Stimulated activated CD4-positive, alpha-beta T cell treated with anti-CD3 and anti-CD28 coated beads, Interleukin-12 subunit alpha, Interleukin-12 subunit beta, amount 100 ng/mL, for 24 hours (primary cell): ENCODE measurements at regions not wholly inside any gene's neighbourhood (a gene's known extent, or its start where the extent isn't known, plus 50 kb on each side); places are given as distances from the start of the nearest gene placed in this dataset.
"Not testable (repeated sequence)": the region's sequence is repeated elsewhere in the genome, so short reads cannot be mapped to it uniquely, and the experiment has no call there.

ENCODE experiments used
- DNase-seq, 2 experiments: peaks; one replicate each; pipeline ENCODE4 v3.0.0-alpha.2; 2020; ENCODE audit warnings: low read depth in 2 of 2

DNA sequence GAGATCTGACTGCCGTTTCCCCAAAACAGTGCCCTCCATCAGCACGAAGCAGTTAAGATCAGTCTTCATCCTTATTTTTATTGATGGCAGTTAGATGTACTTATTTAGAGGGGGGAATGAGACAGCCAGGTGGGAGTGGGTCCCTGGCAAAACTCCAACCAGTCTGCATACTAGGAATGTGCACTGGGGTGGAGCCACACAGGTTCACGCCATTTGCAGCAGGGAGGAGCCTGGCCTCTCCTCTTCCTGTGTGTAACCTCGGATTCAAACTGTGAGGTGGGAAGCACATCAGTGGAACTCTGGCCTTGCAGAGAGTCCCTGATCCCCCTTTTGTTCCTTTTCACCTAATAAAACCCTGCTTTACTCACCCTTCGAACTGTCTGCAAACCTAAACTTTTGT lies 987.7 kb upstream of the GRIA3 start:
- DNase-seq = no peak

DNA sequence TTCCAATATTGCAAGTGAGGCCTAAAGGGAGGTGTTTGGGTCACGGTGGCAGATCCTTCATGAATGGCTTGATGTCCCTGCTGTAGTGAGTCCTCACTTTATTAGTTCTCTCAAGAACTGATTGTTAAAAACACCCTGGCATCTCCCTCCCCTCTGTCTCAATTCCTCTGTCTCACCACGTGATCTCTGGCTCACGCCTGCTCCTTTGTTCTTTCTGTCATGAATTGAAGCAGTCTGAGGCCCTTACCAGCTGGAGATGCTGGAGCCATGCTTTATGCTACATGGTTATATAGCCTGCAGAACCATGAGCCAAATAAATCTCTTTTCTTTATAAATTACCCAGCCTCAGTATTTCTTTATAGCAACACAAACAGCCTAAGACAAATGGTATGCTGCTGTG lies 980.7 kb upstream of the GRIA3 start:
- DNase-seq = no peak

DNA sequence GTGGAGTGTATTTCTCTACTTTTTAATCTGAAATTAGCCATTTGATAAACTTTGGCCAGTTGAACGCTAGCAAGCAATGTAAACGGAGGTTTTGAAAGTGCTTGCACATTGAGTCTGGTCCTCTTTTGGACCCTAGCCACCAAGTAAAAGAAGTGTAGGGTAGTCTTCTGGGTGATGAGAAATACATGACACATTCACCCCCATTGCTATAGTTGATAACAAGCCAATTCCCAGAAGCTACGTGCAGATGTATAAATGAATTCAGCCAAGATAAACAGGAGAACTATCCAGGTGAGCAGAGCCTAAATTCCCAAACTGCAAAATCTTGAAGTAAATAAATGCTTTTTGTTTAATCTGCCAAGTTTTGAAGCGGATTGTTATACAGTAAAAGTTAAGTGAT lies 965.4 kb upstream of the GRIA3 start:
- DNase-seq = no peak

DNA sequence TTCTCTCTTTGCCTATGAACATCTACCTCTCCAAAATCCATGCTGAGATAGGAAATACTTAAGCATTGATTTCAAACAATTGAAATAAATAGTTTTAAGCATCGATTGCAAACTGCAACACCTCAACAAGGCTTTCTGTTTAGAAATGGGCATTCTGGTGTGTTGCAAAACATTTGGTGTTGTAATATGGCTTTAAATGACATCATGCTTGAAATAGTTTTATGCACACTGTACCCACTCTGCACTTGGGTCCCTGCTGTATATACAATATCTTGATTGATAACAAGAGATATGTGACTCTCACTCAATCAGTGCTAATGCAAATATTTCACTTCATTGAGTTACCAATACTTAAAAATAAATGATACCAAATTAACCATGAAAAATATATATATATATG lies 964.9 kb upstream of the GRIA3 start:
- no peak for DNase-seq

DNA sequence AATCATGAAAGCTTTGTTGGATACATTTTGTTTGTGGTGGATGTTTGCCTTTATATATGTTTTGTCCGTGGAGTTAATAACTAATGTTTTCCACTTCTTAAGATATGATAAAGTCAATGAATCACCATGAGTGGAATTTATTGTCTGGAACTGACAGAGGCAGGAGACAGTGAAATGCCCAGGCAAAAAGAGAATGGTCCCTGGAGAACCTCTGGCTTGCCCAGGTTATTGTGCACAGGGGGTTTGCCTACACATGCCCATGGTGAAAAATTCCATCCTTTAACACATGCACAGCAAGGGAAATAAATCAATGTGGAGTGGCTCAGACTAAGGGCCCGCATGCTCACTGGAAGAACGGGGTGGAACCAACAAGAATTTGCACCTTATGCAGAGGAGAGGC lies 964.3 kb upstream of the GRIA3 start:
- no peak for DNase-seq

DNA sequence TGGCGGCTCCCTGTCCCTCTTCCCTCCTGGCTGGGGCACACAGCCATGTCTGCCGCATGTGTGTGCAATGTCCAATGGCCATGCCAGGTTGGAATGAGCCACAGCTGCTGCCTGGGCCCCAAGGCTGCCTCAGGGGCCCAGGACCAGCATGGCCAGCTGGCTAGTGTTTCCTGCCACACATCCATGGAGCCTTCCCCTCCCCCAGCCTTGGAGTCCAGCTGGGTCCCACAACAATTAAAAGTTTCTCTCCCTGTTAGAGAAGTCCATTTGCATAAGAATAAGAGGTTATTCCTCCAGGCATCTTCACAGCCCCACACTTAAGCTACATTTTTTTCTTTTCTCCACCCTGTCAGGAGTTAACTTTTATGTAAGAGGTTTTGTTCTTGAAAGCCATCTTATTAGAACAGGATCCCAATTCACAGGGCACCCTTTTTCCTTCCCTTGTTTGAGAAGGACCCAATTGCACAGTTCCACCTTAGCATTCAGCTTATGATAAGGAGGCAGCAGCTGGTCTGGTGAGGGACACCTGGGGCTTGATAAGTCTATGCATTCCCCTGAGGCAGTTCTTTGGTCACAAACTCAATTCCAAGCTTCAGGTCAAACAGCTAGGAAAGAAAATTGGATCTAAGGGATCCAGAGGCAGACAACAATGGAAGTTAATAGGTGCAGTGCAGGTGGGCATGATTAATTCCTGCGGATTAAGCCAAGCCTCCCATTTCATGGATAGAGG lies 963.3 kb upstream of the GRIA3 start:
- no peak for DNase-seq

DNA sequence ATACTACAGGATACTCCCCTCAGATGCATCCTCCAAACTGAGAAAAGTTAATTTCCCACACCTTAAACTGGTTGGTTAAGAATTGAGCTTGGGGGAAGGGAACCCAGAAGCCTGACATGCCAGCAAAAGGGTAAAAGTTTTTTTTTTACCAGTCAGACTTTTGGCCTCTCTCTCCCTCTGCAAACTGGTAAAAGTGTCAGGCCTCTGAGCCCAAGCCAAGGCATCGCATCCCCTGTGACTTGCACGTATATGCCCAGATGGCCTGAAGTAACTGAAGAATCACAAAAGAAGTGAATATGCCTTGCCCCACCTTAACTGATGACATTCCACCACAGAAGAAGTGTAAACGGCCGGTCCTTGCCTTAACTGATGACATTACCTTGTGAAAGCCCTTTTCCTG lies 962.3 kb upstream of the GRIA3 start:
- DNase-seq = not testable (repeated sequence)

DNA sequence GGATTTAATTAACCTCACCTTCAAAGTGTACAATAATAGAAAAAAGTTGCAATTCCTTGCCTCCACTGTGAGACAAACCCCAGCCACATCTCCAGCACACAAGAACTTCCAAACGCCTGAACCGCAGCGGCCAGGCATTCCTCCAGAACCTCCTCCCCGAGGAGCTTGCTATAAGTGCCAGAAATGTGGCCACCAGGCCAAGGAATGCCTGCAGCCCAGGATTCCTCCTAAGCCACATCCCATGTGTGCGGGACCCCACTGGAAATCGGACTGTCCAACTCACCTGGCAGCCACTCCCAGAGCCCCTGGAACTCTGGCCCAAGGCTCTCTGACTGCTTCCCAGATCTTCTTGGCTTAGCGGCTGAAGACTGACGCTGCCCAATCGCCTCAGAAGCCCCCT lies 959.9 kb upstream of the GRIA3 start:
- not testable (repeated sequence) for DNase-seq

DNA sequence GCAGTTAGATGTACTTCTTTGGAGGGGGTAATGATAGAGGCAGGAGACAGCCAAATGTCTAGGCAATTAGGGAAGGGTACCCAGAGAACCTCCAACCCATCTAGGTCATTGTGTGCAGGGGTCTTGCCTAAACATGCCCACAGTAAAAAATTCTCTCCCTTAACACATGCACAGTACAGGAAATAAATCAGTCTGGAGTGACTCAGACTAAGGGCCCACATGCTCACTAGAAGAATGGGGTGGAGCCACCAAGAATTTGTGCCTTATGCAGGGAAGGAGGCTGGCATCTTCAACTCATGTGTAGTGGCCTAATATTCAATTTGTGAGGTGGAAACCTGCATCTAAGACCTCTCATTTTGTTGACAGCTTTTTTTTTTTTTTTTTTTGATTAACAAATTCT lies 945.3 kb upstream of the GRIA3 start:
- DNase-seq = no peak

DNA sequence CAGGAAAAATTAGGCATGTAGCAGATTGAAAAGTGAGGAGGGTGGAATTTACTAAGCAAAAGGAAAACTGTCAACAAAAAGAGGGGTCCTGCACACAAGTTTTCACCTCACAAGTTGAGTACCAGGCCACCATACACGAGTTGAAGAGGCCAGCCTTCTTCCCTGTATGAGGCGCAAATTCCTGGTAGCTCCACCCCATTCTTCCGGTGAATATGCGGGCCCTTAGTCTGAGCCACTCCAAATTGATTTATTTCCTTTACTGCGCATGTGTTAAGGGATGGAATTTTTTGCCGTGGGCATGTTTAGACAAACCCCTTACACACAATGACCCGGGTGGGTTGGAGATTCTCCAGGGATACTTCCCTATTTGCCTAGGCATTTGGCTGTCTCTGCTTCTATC lies 942.1 kb upstream of the GRIA3 start:
- DNase-seq = no peak

DNA sequence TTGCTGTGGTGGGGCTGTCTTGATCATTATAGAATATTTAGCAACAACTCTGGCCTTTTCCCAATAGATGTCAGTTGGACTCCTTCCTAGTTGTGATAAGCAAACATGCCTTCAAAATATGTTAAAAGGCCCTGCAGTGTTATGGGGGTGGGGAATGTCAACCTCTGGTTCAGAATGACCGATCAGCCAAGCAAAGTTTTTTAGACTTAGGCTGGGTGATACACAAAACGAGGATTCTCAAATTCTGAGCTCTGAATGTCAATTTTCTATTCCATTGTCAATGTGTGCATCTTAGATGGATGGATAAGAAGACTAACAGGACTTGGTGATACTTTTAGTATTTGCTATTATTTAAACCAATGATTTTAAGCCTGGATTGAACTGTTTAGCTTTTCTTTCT lies 940.0 kb upstream of the GRIA3 start:
- no peak for DNase-seq

DNA sequence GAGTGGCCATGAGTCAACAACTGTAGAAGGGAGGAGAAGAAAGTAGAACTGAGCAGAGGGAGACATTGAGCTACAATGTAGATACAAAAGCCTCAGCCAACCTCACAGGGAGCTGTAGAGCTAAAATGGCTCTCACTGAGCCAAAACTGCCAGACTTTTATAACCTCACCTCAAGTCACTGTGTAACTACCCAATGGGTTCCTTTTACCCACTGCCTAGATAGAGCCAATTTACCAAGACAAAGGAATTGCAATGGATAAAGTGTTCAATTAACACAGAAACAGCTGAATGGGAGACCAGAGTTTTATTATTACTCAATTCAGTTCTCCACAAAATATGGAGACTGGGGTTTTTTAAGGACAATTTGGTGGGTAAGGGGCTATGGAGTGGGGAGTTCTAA lies 938.9 kb upstream of the GRIA3 start:
- DNase-seq = no peak

DNA sequence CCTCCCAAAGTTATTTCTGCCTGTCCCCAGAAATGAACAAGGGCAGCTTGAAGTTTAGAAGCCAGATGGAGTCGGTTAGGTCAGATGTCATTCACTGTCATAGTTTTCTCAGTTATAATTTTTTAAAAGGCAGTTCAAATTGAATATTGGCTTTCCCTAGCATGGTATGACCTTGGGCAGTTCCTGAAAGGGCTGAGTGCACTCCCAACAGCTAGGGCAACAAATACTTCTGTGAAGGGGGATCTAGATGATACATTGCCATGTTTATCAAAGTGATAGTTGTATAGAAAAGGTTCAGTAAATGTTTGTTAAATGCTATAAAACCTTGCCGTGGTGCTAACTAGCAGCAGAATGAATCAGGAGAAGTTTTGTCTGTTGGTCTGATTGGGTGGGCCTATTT lies 938.1 kb upstream of the GRIA3 start:
- DNase-seq = no peak

DNA sequence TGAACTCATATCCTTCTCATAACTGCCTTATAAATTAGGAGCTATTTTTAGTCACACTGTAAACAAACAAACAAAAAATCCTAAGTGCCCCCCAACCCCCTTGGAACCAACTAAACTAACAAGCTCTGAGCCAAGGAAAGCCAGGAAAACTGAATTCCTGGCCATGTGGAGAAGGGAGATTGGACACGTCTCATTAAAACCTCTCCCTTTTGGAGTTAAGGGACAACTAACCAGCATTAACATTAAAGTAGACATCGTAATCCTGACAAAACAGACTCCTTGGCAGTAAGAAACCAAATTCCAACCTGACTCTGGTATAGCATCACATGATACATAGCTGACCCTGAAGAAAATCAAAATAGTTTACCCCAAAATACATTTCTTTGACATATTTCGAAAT lies 937.1 kb upstream of the GRIA3 start:
- DNase-seq = no peak

DNA sequence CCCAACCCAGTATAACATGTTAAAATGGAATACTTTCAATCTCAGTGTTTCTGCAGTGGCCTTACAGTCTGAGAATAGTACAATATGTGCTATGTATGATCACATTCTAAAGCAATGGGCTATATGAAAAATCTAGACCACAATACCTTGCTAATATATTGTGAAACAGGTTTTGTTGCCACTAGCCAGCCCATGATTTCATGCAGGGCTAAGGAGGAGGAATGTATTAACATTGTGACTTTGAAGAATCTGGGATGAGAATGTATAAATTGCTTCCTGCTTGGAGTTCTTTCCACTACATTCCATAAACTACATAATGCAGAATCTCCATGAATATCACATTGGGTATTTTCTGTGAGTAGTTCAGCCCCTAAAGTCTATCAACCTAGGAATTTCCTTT lies 935.4 kb upstream of the GRIA3 start:
- DNase-seq = no peak

DNA sequence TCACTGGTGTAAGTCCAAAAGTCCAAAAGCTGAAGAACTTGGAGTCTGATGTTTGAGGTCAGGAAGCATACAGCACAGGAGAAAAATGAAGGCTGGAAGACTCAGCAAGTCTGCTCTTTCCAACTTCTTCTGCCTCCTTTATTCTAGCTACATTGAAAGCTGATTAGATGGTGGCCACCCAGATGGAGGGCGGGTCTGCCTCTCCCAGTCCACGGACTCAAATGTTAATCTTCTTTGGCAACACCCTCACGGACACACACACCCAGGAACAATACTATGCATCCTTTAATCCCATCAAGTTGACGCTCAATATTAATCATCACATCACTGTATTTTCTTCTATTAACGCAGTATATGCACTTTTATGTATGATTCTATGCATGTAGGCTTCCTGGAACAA lies 931.6 kb upstream of the GRIA3 start:
- DNase-seq = no peak

DNA sequence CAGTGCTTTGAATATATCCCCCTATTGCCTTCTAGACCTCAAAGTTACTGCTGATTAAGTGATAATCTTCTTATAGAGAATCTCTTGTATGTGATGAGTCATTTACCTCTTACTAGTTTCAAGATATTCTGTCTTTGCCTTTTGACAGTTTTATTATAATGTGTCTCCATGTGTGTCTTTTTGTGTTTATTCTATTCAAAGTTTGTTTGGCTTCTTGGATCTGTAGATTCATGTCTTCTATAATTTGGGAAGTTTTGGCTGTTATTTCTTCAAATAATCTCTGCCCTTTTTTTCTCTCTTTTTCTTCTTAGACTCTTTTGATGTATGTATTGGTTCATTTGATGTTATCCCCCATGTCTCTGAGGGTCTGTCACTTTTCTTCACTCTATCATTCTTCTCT lies 915.7 kb upstream of the GRIA3 start:
- no peak for DNase-seq

DNA sequence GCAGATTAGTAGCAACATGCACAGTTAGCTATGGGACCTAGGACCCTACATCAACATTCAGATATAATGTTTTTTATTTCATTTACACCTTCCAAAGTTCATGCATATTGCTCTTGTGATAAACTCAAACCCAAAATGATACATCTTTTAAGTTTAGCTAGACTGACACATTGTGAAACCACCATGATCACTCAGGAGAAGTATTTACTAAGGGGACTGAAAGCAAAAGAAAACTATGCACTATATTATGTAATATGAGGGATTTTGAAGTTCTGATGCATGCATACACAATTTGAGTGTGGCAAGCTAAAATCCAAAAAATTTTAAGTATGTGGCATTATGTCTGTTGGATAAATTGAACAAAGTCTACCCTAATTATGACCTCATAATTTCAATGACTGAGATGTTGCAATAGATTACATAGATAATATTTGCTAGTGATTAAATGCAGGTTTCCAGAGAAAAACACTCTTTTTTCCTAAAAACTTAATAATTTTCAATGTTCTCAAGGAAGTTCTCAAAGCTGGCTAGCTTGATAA lies 914.8 kb upstream of the GRIA3 start:
- no peak for DNase-seq

DNA sequence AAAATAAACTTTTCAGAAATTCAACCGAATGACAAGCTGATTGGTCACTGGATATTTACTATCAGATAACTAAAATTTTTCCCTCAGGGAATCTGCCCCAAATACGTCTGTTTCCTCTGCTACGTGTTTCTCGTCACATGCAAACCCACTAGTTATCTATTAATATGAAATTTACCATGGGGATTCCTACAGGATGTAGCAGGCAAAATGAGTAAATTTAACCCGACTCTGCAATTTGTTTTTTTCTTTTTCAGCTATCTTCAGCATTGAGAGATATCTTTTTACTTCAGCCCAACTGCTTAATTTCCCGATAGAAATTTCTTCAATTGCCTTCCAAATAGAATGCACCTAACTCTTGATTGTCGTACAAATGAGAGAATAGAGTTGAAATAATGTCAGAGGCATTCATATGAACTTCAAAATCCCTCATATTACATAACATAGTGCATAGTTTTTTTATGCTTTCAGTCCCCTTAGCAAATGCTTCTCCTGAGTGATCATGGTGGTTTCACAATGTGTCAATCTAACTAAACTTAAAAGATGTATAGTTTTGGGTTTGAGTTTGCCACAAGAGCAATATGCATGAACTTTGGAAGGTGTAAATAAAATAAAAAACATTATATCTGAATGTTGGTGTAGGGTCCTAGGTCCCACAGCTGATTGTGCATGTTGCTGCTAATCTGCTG lies 913.1 kb upstream of the GRIA3 start:
- no peak for DNase-seq

DNA sequence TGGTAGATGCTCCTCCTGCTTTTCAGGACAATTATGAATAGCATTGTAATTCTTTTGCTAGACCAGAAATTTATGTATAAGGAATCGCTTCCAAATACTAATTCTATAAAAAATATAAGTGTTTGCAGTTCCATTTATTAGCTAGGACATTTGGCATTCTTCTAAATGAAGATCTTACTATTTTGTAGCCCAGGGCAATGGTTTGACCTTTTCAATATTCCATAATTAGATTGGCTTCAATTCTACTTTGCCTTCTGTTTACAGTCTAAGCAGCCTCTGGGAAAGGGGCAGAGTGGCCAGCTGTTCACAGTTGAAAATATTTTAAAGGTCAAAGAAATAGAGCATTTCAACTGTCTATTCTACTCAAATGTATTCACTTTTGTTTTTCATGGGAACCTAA lies 912.1 kb upstream of the GRIA3 start:
- DNase-seq = no peak

DNA sequence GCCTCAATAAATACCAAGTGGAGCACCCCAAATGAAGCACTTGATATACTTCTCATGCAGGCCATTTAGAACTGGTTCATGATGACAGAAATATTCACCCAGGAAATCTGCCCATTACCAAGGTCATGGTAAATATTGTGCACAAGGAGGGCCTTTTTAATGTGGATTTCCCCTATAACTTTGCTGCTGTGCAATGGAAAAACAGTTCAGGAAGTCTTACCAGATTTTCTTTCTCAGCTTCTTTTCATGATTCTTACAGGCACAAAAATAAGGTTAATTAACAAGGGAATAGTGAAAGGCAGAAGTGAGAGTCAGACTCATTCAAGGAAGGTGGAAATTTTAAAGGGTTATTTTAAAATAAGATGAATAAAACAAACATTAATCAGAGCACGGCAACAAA lies 904.3 kb upstream of the GRIA3 start:
- DNase-seq = no peak

DNA sequence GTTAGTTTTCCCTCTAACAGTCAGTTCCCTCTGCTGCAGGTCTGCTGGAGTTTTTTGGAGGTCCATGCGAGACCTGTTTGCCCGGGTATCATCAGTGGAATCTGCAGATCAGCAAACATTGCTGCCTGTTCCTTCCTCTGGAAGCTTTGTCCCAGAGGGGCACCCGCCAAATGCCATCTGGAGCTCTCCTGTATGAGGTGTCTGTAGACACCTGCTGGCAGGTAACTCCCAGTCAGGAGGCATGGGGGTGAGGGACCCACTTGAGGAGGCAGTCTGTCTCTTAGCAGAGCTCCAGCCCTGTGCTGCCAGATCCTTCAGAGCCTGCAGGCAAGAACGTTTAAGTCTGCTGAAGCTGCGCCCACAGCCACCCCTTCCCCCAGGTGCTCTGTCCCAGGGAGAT lies 884.3 kb upstream of the GRIA3 start:
- DNase-seq = not testable (repeated sequence)

DNA sequence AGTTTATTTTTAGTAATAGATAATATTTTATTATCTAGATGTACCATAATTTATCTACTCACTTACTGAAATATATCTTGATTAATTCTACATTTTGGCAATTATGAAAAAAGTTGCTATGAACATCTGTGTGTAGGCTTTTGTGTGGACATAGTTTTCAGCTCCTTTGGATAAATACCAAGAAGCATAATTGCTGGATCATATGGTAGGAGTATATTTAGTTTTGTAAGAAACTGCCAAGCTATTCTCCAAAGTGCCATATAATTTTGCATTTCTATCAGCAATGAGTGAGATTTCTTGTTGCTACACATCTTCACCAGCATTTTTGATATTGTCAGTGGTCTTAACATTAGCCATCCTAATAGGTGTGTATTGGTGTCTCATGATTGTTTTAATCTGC lies 882.6 kb upstream of the GRIA3 start:
- DNase-seq = no peak

DNA sequence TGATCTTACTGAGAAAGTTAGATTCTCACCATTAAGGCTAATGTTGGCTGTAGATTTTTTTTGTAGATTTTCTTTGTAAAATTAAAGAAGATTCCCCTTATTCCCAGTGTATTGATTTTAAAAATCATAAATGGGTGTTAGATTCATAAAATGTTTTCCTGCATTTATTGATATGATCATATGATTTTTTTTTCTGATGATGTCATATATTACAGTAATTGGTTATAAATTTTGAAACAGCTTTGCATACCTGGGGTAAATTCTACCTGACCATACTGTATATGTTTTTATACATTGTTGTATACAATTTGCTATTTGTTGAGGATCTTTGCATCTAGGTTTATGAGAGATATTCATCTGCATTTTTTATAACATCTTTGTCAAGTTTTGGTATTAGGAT lies 880.3 kb upstream of the GRIA3 start:
- no peak for DNase-seq
